Colon (tissue), 2 donors: ENCODE measurements at regions not wholly inside any gene's neighbourhood (a gene's known extent, or its start where the extent isn't known, plus 50 kb on each side); places are given as distances from the start of the nearest gene placed in this dataset.

Experiments
- FAIRE-seq: peaks from 2 replicates; lab custom pipeline; 2012; peaks lifted over from hg19 to GRCh38; lab: Jason Lieb, UNC
- donor health status: control.
- donor health status: control.

- FAIRE-seq = no peak
Measured at GRCh38 chr1:216815260-216816131, 92.3 kb upstream of the ESRRG start.

GRCh38 chr1:216814576-216815259 is 91.5 kb upstream of the ESRRG start:
- no peak for FAIRE-seq

- FAIRE-seq = no peak
Measured at GRCh38 chr1:216812966-216813365, 89.7 kb upstream of the ESRRG start.

GRCh38 chr1:216809649-216810048 is 86.4 kb upstream of the ESRRG start:
- no peak for FAIRE-seq

- no peak for FAIRE-seq
Measured at GRCh38 chr1:216807696-216808095, 84.5 kb upstream of the ESRRG start.

GRCh38 chr1:216805953-216806352 is 82.7 kb upstream of the ESRRG start:
- no peak for FAIRE-seq

- no peak for FAIRE-seq
Measured at GRCh38 chr1:216805233-216805632, 82.0 kb upstream of the ESRRG start.

GRCh38 chr1:216804111-216804510 is 80.9 kb upstream of the ESRRG start:
- no peak for FAIRE-seq

- FAIRE-seq = no peak
Measured at GRCh38 chr1:216794586-216794985, 71.4 kb upstream of the ESRRG start.

- FAIRE-seq = no peak
Measured at GRCh38 chr1:216793973-216794372, 70.7 kb upstream of the ESRRG start.

- no peak for FAIRE-seq
Measured at GRCh38 chr1:216793303-216793702, 70.1 kb upstream of the ESRRG start.

GRCh38 chr1:216788671-216789070 is 65.4 kb upstream of the ESRRG start:
- no peak for FAIRE-seq

- FAIRE-seq = no peak
Measured at GRCh38 chr1:216785737-216786136, 62.5 kb upstream of the ESRRG start.

GRCh38 chr1:216785221-216785620 is 62.0 kb upstream of the ESRRG start:
- FAIRE-seq = no peak

- FAIRE-seq = no peak
Measured at GRCh38 chr1:216779686-216780085, 56.5 kb upstream of the ESRRG start.

GRCh38 chr1:216778737-216779136 is 55.5 kb upstream of the ESRRG start:
- no peak for FAIRE-seq

- FAIRE-seq = no peak
Measured at GRCh38 chr1:216777148-216777547, 53.9 kb upstream of the ESRRG start.
